WERI-Rb-1 (cell line): ENCODE measurements at regions not wholly inside any gene's neighbourhood (a gene's known extent, or its start where the extent isn't known, plus 50 kb on each side); places are given as distances from the start of the nearest gene placed in this dataset.

Source experiments
- DNase-seq: peaks from one replicate; pipeline ENCODE4 v3.0.0-alpha.2; 2020
- H3K27ac ChIP-seq: fragments of 250-450 bp; sonication (Bioruptor Pico); 2 replicates; pipeline ENCODE4 v1.5.1; 2020; ENCODE audit warnings: mild to moderate bottlenecking, moderate library complexity
- H3K27me3 ChIP-seq: fragments of 250-450 bp; sonication (Bioruptor Pico); 2 replicates; pipeline ENCODE4 v1.5.1; 2021; ENCODE audit warnings: mild to moderate bottlenecking, low read depth, moderate library complexity; ENCODE audit not compliant: insufficient read depth, severe bottlenecking
- H3K36me3 ChIP-seq: fragments of 250-450 bp; sonication (Bioruptor Pico); 2 replicates; pipeline ENCODE4 v1.5.1; 2020; ENCODE audit warnings: mild to moderate bottlenecking, moderate library complexity
- H3K4me3 ChIP-seq: 2 replicates; pipeline ENCODE4 v1.5.1; 2011; ENCODE audit warnings: low read depth, mild to moderate bottlenecking, control low read depth, low read length
- H3K9me3 ChIP-seq: fragments of 250-450 bp; sonication (Bioruptor Pico); 2 replicates; pipeline ENCODE4 v1.5.1; 2021; ENCODE audit warnings: mild to moderate bottlenecking, moderate library complexity; ENCODE audit not compliant: severe bottlenecking
- CTCF ChIP-seq: IDR thresholded peaks from 2 replicates; pipeline ENCODE4 v1.5.1; 2011; ENCODE audit warnings: low read depth, mild to moderate bottlenecking, control low read depth, inconsistent platforms, low read length

- Histone ChIP-seq H3K27me3 (no peaks in the 10 kb centered on the region), H3K4me3 (no peak overlapping the region), H3K27ac (no peak overlapping the region), H3K9me3 (peaks cover 4% of the 10 kb centered on the region), H3K36me3 (no peaks in the 10 kb centered on the region)
- no peak for DNase-seq
- no peak for TF ChIP-seq CTCF
Observed at GRCh38 chr9:96183751-96184150, 118.2 kb downstream of the HSD17B3 start.

- no peak for TF ChIP-seq CTCF
- Histone ChIP-seq H3K36me3 (no peaks in the 10 kb centered on the region), H3K27me3 (no peaks in the 10 kb centered on the region), H3K4me3 (no peak overlapping the region), H3K9me3 (no peaks in the 10 kb centered on the region), H3K27ac (no peak overlapping the region)
- DNase-seq: no peak
Observed at GRCh38 chr9:96178153-96178552, 123.8 kb downstream of the HSD17B3 start.

GRCh38 chr9:96177719-96178028 is 124.3 kb downstream of the HSD17B3 start:
- no peak overlapping the region for H3K27ac ChIP-seq
- no peaks in the 10 kb centered on the region for H3K36me3 ChIP-seq
- H3K27me3 ChIP-seq: no peaks in the 10 kb centered on the region
- DNase-seq: no peak
- H3K4me3 ChIP-seq: no peak overlapping the region
- TF ChIP-seq CTCF: no peak
- no peaks in the 10 kb centered on the region for H3K9me3 ChIP-seq

GRCh38 chr9:96177005-96177718 is 124.8 kb downstream of the HSD17B3 start:
- Histone ChIP-seq H3K27me3 (no peaks in the 10 kb centered on the region), H3K4me3 (no peak overlapping the region), H3K36me3 (no peaks in the 10 kb centered on the region), H3K27ac (no peak overlapping the region), H3K9me3 (no peaks in the 10 kb centered on the region)
- peak; percentile 34; the same call in 1 of the 2 replicates for TF ChIP-seq CTCF
- peak; percentile 76 for DNase-seq

GRCh38 chr9:96175796-96176195 is 126.2 kb downstream of the HSD17B3 start:
- Histone ChIP-seq H3K27me3 (no peaks in the 10 kb centered on the region), H3K9me3 (no peaks in the 10 kb centered on the region), H3K27ac (no peak overlapping the region), H3K36me3 (no peaks in the 10 kb centered on the region), H3K4me3 (no peak overlapping the region)
- TF ChIP-seq CTCF: no peak
- no peak for DNase-seq

GRCh38 chr9:96175001-96175400 is 127.0 kb downstream of the HSD17B3 start:
- DNase-seq: no peak
- Histone ChIP-seq H3K27me3 (no peaks in the 10 kb centered on the region), H3K27ac (no peak overlapping the region), H3K9me3 (no peaks in the 10 kb centered on the region), H3K36me3 (no peaks in the 10 kb centered on the region), H3K4me3 (no peak overlapping the region)
- no peak for TF ChIP-seq CTCF
